Gastroesophageal sphincter (tissue), 3 donors: ENCODE measurements at regions not wholly inside any gene's neighbourhood (a gene's known extent, or its start where the extent isn't known, plus 50 kb on each side); places are given as distances from the start of the nearest gene placed in this dataset.

Experiments used
- POLR2A ChIP-seq, 2 donors: fragments of 450-650 bp; IDR thresholded peaks; one replicate each; pipeline ENCODE4 v1.6.1; 2017; ENCODE audit warnings: antibody characterized with exemption in 2 of 2, mild to moderate bottlenecking in 2 of 2, moderate library complexity in 1 of 2
- TF ChIP-seq, protein P1 (sequence below), 4 experiments: fragments of 200-600 bp in 2 of 4; fragments of 450-650 bp in 2 of 4; sonication (generic) in 1 of 4; IDR thresholded peaks; one replicate each; pipeline ENCODE4 v1.5.1; 2017 to 2019; ENCODE audit warnings: antibody characterized with exemption in 4 of 4, mild to moderate bottlenecking in 2 of 4, moderate library complexity in 2 of 4

DNA sequence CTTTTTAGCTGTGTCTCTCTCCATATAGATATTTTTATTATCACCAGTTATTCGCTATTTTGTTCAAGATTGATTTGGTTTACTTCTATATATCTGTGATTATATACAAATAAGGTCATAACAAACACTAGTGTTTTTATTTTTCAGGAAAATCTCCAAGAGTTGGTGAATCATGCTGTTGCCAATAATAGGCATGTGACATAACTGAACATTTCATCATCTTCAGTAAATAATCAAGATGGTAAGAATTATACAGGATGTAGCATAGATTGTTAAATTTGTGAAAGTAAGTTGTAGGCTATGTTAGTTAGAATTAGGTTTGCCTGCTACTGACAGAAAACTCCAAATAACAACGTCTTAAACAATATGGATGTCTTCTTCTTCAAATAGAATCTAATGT, 240.9 kb upstream of the PDE3A start:
- TF ChIP-seq, protein P1, sequence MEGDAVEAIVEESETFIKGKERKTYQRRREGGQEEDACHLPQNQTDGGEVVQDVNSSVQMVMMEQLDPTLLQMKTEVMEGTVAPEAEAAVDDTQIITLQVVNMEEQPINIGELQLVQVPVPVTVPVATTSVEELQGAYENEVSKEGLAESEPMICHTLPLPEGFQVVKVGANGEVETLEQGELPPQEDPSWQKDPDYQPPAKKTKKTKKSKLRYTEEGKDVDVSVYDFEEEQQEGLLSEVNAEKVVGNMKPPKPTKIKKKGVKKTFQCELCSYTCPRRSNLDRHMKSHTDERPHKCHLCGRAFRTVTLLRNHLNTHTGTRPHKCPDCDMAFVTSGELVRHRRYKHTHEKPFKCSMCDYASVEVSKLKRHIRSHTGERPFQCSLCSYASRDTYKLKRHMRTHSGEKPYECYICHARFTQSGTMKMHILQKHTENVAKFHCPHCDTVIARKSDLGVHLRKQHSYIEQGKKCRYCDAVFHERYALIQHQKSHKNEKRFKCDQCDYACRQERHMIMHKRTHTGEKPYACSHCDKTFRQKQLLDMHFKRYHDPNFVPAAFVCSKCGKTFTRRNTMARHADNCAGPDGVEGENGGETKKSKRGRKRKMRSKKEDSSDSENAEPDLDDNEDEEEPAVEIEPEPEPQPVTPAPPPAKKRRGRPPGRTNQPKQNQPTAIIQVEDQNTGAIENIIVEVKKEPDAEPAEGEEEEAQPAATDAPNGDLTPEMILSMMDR (IDR thresholded peaks at IDR 0.05) = no peak
- TF ChIP-seq POLR2A (IDR thresholded peaks at IDR 0.05) = no peak
